ENCODE measurements at regions not wholly inside any gene's neighbourhood (a gene's known extent, or its start where the extent isn't known, plus 50 kb on each side); places are given as distances from the start of the nearest gene placed in this dataset.

DNA sequence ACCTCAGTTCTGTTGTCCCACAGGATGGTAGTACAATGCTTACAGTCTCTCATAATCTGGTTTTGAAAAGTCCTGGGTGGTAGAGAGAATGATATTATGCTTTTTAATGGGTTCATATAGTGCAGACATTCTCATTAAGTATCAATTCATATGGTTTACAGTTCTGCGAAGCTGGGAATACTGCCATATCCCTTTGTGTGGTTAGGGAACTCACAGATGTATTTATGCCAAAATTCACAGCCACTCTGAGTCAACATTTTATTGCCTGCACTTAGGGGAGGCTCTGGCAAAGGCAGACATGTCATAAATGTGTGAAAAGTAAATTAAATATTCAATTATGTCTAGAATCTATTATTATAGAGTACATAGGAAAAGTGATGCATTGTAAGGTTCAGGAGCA is 808.2 kb downstream of the SUCLG1 start:
- TF ChIP-seq, protein P1, sequence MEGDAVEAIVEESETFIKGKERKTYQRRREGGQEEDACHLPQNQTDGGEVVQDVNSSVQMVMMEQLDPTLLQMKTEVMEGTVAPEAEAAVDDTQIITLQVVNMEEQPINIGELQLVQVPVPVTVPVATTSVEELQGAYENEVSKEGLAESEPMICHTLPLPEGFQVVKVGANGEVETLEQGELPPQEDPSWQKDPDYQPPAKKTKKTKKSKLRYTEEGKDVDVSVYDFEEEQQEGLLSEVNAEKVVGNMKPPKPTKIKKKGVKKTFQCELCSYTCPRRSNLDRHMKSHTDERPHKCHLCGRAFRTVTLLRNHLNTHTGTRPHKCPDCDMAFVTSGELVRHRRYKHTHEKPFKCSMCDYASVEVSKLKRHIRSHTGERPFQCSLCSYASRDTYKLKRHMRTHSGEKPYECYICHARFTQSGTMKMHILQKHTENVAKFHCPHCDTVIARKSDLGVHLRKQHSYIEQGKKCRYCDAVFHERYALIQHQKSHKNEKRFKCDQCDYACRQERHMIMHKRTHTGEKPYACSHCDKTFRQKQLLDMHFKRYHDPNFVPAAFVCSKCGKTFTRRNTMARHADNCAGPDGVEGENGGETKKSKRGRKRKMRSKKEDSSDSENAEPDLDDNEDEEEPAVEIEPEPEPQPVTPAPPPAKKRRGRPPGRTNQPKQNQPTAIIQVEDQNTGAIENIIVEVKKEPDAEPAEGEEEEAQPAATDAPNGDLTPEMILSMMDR (IDR thresholded peaks at IDR 0.05; ENCODE audit: borderline replicate concordance, extremely low read depth, insufficient read depth): no peak
- Histone ChIP-seq H3K4me1 (ENCODE audit: control insufficient read depth in 2 of 3, insufficient read depth in 2 of 3, low read depth in 1 of 3, low read length in 3 of 3) (no peaks in the 10 kb centered on the region), H3K27me3 (ENCODE audit: control insufficient read depth, insufficient read depth, low read length) (no peaks in the 10 kb centered on the region), H3K4me3 (ENCODE audit: low read length in 3 of 3) (no peak overlapping the region), H3K9me3 (ENCODE audit: control insufficient read depth in 2 of 3, insufficient read depth in 1 of 3, low read length in 3 of 3) (no peaks in the 10 kb centered on the region), H3K36me3 (ENCODE audit: control insufficient read depth in 2 of 3, insufficient read depth in 3 of 3, low read length in 3 of 3) (no peaks in the 10 kb centered on the region), H3K9ac (ENCODE audit: low read length in 3 of 3) (no peak overlapping the region), H3K27ac (ENCODE audit: low read depth in 2 of 2, low read length in 2 of 2) (no peak overlapping the region)
- DNase-seq (peak in 1 of 5 donors; percentile 2), FAIRE-seq (no peak)
- intact Hi-C loops (cut with DNase I): no loop called here

DNA sequence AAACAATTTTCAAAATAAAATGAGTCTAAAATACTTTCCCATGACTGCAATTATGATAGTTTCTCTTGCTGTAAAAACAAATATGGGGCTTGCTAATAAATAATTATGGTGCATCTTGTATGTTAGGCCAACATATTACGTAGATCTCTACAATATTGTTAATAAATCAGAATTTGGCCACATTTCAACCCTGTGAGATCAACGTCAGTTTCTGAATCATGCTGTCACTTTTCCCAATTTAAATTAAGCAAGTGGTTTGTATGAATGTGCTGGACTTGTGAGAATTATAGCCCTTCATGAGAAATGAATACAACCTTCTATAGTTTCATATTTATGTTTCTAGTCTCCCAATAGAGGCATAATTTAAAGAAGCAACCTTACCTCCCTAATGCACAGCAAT is 808.9 kb downstream of the SUCLG1 start:
- Histone ChIP-seq H3K9ac (ENCODE audit: low read length in 3 of 3) (no peak overlapping the region), H3K4me3 (ENCODE audit: low read length in 3 of 3) (no peak overlapping the region), H3K27ac (ENCODE audit: low read depth in 2 of 2, low read length in 2 of 2) (no peak overlapping the region), H3K36me3 (ENCODE audit: control insufficient read depth in 2 of 3, insufficient read depth in 3 of 3, low read length in 3 of 3) (no peaks in the 10 kb centered on the region), H3K9me3 (ENCODE audit: control insufficient read depth in 2 of 3, insufficient read depth in 1 of 3, low read length in 3 of 3) (no peaks in the 10 kb centered on the region), H3K4me1 (ENCODE audit: control insufficient read depth in 2 of 3, insufficient read depth in 2 of 3, low read depth in 1 of 3, low read length in 3 of 3) (no peaks in the 10 kb centered on the region), H3K27me3 (ENCODE audit: control insufficient read depth, insufficient read depth, low read length) (no peaks in the 10 kb centered on the region)
- TF ChIP-seq, protein P1 (IDR thresholded peaks at IDR 0.05; ENCODE audit: borderline replicate concordance, extremely low read depth, insufficient read depth): no peak
- DNase-seq (no peak), FAIRE-seq (no peak)
- intact Hi-C loops (cut with DNase I): no loop called here

DNA sequence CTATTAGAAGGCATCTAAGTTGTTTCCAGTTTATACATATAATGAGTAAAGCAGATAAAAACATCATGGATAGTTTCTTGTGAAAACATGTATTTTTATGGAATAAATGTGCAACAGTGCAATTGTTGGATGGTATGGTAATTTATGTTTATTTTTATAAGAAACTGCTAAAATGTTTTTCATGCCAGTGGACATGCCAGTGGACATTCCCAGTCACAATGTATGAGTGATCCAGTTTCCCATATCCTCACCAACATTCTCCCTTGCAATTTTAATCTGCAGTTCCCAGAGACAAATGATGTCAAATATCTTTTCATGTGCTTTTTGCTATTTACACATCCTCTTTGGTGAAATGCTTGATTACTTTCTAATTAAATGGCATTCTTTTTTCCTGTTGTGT is 818.6 kb downstream of the SUCLG1 start:
- Histone ChIP-seq H3K4me1 (ENCODE audit: control insufficient read depth in 2 of 3, insufficient read depth in 2 of 3, low read depth in 1 of 3, low read length in 3 of 3) (no peaks in the 10 kb centered on the region), H3K4me3 (ENCODE audit: low read length in 3 of 3) (no peak overlapping the region), H3K9ac (ENCODE audit: low read length in 3 of 3) (no peak overlapping the region), H3K27me3 (ENCODE audit: control insufficient read depth, insufficient read depth, low read length) (no peaks in the 10 kb centered on the region), H3K9me3 (ENCODE audit: control insufficient read depth in 2 of 3, insufficient read depth in 1 of 3, low read length in 3 of 3) (no peaks in the 10 kb centered on the region), H3K36me3 (ENCODE audit: control insufficient read depth in 2 of 3, insufficient read depth in 3 of 3, low read length in 3 of 3) (no peaks in the 10 kb centered on the region), H3K27ac (ENCODE audit: low read depth in 2 of 2, low read length in 2 of 2) (no peak overlapping the region)
- FAIRE-seq: no peak
- DNase-seq: no peak
- intact Hi-C loops (cut with DNase I): no loop called here
- TF ChIP-seq, protein P1 (IDR thresholded peaks at IDR 0.05; ENCODE audit: borderline replicate concordance, extremely low read depth, insufficient read depth): no peak

DNA sequence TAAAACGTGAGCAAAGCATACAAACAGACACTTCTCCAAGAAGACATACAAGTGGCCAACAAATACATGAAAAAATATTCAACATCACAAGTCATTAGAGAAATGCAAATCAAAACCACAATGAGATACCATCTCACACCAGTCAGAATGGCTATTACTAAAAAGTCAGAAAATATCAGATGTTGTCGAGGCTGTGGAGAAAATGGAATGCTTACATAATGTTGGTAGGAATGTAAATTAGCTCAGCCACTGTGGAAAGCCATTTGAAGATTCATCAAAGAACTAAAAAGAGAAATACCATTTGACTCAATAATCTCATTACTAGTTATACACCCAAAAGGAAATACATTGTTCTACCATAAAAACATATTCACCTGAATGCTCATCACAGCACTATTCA is 825.7 kb downstream of the SUCLG1 start:
- no peak for FAIRE-seq

More for the DNA sequence above, 825.7 kb downstream of the SUCLG1 start:
- H3K9ac ChIP-seq (ENCODE audit: low read length in 3 of 3): no peak overlapping the region
- no peak overlapping the region for H3K4me3 ChIP-seq (ENCODE audit: low read length in 3 of 3)
- H3K36me3 ChIP-seq (ENCODE audit: control insufficient read depth in 2 of 3, insufficient read depth in 3 of 3, low read length in 3 of 3): no peaks in the 10 kb centered on the region
- H3K4me1 ChIP-seq (ENCODE audit: control insufficient read depth in 2 of 3, insufficient read depth in 2 of 3, low read depth in 1 of 3, low read length in 3 of 3): no peaks in the 10 kb centered on the region
- no peak overlapping the region for H3K27ac ChIP-seq (ENCODE audit: low read depth in 2 of 2, low read length in 2 of 2)
- TF ChIP-seq, protein P1 (IDR thresholded peaks at IDR 0.05; ENCODE audit: borderline replicate concordance, extremely low read depth, insufficient read depth): no peak
- H3K27me3 ChIP-seq (ENCODE audit: control insufficient read depth, insufficient read depth, low read length): no peaks in the 10 kb centered on the region
- DNase-seq: no peak
- intact Hi-C loops (cut with DNase I): no loop called here
- H3K9me3 ChIP-seq (ENCODE audit: control insufficient read depth in 2 of 3, insufficient read depth in 1 of 3, low read length in 3 of 3): no peaks in the 10 kb centered on the region
